Pancreas (tissue), 10 donors: ENCODE measurements at regions not wholly inside any gene's neighbourhood (a gene's known extent, or its start where the extent isn't known, plus 50 kb on each side); places are given as distances from the start of the nearest gene placed in this dataset.

Experiments
- ATAC-seq, 4 donors: fragments of 200-7000 bp; cut with Tn5 transposase; one replicate each; pipeline versions ENCODE4 v1.8.0 to v1.9.1; 2020; ENCODE audit warnings: mild to moderate bottlenecking in 4 of 4, moderate library complexity in 4 of 4
- DNase-seq, 6 donors: peaks; one replicate each; pipeline ENCODE4 v3.0.0-alpha.2; 2020
- FAIRE-seq: peaks from 2 replicates; lab custom pipeline; 2012; peaks lifted over from hg19 to GRCh38; lab: Jason Lieb, UNC
- H3K27ac ChIP-seq, 4 donors: fragments of 200-600 bp; sonication (generic); 1 replicate in 3 of 4; 2 replicates in 1 of 4; pipeline versions ENCODE4 v1.5.0 to v1.8.0; 2020
- H3K27me3 ChIP-seq, 4 donors: fragments of 200-600 bp; one replicate each; pipeline ENCODE4 v1.8.0; 2021
- H3K36me3 ChIP-seq, 3 donors: fragments of 200-600 bp; sonication (generic) in 1 of 3; one replicate each; pipeline versions ENCODE4 v1.5.0 to v1.8.0; 2020 to 2021
- H3K4me1 ChIP-seq, 3 donors: fragments of 200-600 bp; one replicate each; pipeline ENCODE4 v1.8.0; 2021
- H3K4me3 ChIP-seq, 4 donors: fragments of 200-600 bp; sonication (generic) in 2 of 4; one replicate each; pipeline versions ENCODE4 v1.5.0 to v1.8.0; 2020 to 2021
- H3K9me3 ChIP-seq, 4 donors: fragments of 200-600 bp; one replicate each; pipeline ENCODE4 v1.8.0; 2021
- WGBS, 2 donors: extraction: QIAGEN DNeasy Blood & Tissue Kit; methylation state at CpG; one replicate each; pipeline ENCODE4 v1.1.7; 2013; 5-methylcytosine and 5-hydroxymethylcytosine counted together
- intact Hi-C, 3 donors: fragments of 100-400 bp; cut with DNase I; formaldehyde crosslinking; loops; one replicate each; pipeline versions ENCODE4 v1.11.1 to v1.14.2; 2022
- TF ChIP-seq, protein P1 (sequence below), 4 donors: fragments of 200-600 bp; sonication (generic) in 3 of 4; IDR thresholded peaks; one replicate each; pipeline versions ENCODE4 v1.5.0 to v1.8.0; 2021; ENCODE audit warnings: antibody characterized with exemption in 4 of 4
- donor health status: healthy with polysubstance abuse.
- donor health status: DM: no; HTN: no; CAD: no; lungs with moderate emphysema.
- donor health status: DM: no; HTN: no; CAD: no.
- donor health status: control.
- donor health status: control.
- donor health status: Bipolar disorder and iron deficiency.
- donor health status: DM: yes; HTN: yes; CAD: no.
- donor health status: DM: no; HTN: no; CAD: no.
- donor health status: DM: no; HTN: no; CAD: no.
- donor health status: DM: yes; HTN: yes; CAD: no.

DNA sequence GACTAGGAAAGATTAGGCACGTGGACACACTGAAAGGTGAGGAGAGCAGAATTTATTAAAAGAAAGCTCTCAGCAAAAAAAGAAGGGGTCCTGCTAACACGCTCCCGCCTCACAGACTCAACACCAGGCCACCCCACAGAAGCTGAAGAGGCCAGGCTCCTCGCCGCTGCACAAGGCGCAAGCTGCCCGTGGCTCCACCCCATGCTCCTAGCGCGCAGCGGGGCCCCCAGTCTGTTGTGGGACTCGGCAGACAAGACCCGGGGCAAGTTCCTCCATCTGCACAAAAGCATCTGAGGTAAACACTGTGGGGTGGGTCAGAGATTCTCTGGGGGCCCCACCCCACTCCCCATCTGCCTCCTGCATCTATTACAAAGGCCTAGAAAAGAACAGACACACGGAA lies 1462.4 kb downstream of the EFNB2 start:
- no peak overlapping the region for H3K27ac ChIP-seq
- intact Hi-C loops: no loop called here
- no peaks in the 10 kb centered on the region for H3K27me3 ChIP-seq
- DNase-seq: no peak
- no peaks in the 10 kb centered on the region for H3K9me3 ChIP-seq
- no peak for FAIRE-seq
- 80 to 90% methylated on average over 13 of the region's 13 CpGs for WGBS, 2 donors
- no peaks in the 10 kb centered on the region for H3K4me1 ChIP-seq
- ATAC-seq: no peak
- H3K36me3 ChIP-seq: no peaks in the 10 kb centered on the region
- TF ChIP-seq, protein P1, sequence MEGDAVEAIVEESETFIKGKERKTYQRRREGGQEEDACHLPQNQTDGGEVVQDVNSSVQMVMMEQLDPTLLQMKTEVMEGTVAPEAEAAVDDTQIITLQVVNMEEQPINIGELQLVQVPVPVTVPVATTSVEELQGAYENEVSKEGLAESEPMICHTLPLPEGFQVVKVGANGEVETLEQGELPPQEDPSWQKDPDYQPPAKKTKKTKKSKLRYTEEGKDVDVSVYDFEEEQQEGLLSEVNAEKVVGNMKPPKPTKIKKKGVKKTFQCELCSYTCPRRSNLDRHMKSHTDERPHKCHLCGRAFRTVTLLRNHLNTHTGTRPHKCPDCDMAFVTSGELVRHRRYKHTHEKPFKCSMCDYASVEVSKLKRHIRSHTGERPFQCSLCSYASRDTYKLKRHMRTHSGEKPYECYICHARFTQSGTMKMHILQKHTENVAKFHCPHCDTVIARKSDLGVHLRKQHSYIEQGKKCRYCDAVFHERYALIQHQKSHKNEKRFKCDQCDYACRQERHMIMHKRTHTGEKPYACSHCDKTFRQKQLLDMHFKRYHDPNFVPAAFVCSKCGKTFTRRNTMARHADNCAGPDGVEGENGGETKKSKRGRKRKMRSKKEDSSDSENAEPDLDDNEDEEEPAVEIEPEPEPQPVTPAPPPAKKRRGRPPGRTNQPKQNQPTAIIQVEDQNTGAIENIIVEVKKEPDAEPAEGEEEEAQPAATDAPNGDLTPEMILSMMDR (IDR thresholded peaks at IDR 0.05): no peak
- H3K4me3 ChIP-seq: no peak overlapping the region

DNA sequence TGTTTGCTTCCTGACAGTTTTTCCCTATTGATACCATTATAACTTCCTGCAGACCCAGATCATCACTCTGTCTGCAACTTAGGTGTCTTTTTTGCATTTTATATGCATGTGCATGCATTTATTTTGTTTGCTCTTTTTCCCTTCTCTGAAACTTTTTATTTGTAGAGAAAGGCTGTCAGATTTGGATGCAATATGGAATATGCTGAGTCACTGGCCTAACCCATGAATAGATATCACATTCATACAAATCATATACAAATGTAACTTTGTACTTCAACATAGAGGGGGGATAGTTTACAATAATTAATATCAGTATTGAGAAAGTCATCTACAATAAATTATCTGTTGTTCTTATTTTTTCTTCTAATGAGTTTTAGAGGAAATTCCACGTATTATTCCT lies 1465.0 kb downstream of the EFNB2 start:
- TF ChIP-seq, protein P1 (IDR thresholded peaks at IDR 0.05): no peak
- WGBS, 2 donors: 62 to 83% methylated on average over 1 of the region's 1 CpG
- no peak for FAIRE-seq
- H3K27ac ChIP-seq: no peak overlapping the region
- no peak overlapping the region for H3K4me3 ChIP-seq
- DNase-seq: no peak
- ATAC-seq: no peak
- H3K4me1 ChIP-seq: no peaks in the 10 kb centered on the region
- H3K36me3 ChIP-seq: no peaks in the 10 kb centered on the region
- no peaks in the 10 kb centered on the region for H3K9me3 ChIP-seq
- intact Hi-C loops: no loop called here
- no peaks in the 10 kb centered on the region for H3K27me3 ChIP-seq

DNA sequence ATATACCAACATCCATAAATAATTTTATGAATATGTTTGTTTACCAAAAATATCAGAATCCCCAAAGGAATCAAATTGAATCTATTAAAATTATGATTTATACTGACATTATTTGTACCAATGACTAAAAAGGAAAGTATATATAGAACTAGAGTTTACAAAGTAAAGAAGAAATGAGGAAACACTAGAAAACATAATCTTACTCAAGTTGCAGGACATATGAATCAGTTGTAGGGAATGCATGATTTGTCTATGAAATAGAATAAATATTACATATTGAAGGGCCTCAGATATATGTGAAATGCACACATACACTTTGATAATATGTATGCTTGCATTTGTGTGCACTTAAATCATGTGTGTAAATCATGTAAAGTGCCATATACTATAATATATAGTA lies 1466.4 kb downstream of the EFNB2 start:
- Histone ChIP-seq H3K9me3 (no peaks in the 10 kb centered on the region), H3K27me3 (no peaks in the 10 kb centered on the region), H3K27ac (no peak overlapping the region), H3K4me3 (no peak overlapping the region), H3K36me3 (no peaks in the 10 kb centered on the region), H3K4me1 (no peaks in the 10 kb centered on the region)
- intact Hi-C loops: no loop called here
- no peak for DNase-seq
- TF ChIP-seq, protein P1 (IDR thresholded peaks at IDR 0.05): no peak
- ATAC-seq: no peak
- no peak for FAIRE-seq

DNA sequence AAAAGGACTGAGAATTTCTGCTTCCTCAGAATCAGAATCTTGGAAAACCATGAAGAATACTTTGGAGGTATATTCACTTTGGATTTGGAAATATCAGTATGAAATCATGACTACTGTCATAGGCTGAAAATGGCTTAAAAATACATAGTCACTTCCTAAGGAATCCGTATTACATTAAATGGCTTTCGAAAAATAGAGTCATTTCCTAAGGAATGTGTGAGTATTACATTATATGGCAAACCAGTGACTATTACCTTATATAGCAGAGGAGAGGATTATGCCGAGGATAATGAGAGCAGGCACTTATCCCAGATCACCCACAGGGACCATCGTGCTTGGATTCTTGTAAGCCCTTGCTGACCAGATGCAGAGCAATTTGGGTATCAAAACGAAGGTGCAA lies 1471.8 kb downstream of the EFNB2 start:
- 58 to 79% methylated on average over 5 of the region's 5 CpGs for WGBS, 2 donors
- no peak for ATAC-seq
- no peak for FAIRE-seq
- Histone ChIP-seq H3K4me1 (no peaks in the 10 kb centered on the region), H3K27me3 (no peaks in the 10 kb centered on the region), H3K36me3 (no peaks in the 10 kb centered on the region), H3K27ac (no peak overlapping the region), H3K4me3 (no peak overlapping the region), H3K9me3 (no peaks in the 10 kb centered on the region)
- intact Hi-C loops: no loop called here
- DNase-seq: no peak
- TF ChIP-seq, protein P1 (IDR thresholded peaks at IDR 0.05): no peak

DNA sequence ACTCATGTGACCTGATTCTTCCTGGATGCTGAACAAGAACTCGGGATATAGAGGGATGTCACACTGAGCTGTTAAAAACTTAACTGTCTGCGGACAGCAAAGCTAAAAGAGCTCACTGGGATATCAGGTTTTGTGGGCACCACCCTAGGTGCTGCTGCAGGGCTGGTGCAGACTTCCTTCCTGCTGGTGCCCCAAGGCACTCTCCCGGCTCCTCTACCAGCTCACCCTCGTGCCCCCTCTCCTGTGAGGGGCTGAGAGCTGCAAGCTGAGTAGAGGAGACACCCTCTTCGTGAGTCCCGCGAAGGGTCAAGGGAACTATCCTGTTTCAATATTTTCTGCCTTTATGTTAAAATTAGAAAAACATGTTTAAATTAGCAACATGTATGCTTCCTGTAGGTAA lies 1475.7 kb downstream of the EFNB2 start:
- Histone ChIP-seq H3K4me3 (no peak overlapping the region), H3K27me3 (no peaks in the 10 kb centered on the region), H3K27ac (no peak overlapping the region), H3K4me1 (no peaks in the 10 kb centered on the region), H3K36me3 (no peaks in the 10 kb centered on the region), H3K9me3 (no peaks in the 10 kb centered on the region)
- intact Hi-C loops: no loop called here
- 75 to 83% methylated on average over 7 of the region's 7 CpGs for WGBS, 2 donors
- TF ChIP-seq, protein P1 (IDR thresholded peaks at IDR 0.05): no peak
- no peak for FAIRE-seq
- DNase-seq: no peak
- ATAC-seq: no peak
